ENCODE measurements at regions not wholly inside any gene's neighbourhood (a gene's known extent, or its start where the extent isn't known, plus 50 kb on each side); places are given as distances from the start of the nearest gene placed in this dataset.

GRCh38 chr7:12779947-12780346, 92.5 kb downstream of the ARL4A start:
- no peak for TF ChIP-seq ZFX (IDR thresholded peaks at IDR 0.05; ENCODE audit: borderline replicate concordance)
- TF ChIP-seq CTCF (IDR thresholded peaks at IDR 0.05) = no peak
- H3K27ac ChIP-seq = no peak overlapping the region

- no peak for TF ChIP-seq ZFX (IDR thresholded peaks at IDR 0.05; ENCODE audit: borderline replicate concordance)
- no peak for TF ChIP-seq CTCF (IDR thresholded peaks at IDR 0.05)
- H3K27ac ChIP-seq = no peak overlapping the region
Measured at GRCh38 chr7:12783421-12784095, 96.1 kb downstream of the ARL4A start.

- TF ChIP-seq ZFX (IDR thresholded peaks at IDR 0.05; ENCODE audit: borderline replicate concordance) (no peak), CTCF (IDR thresholded peaks at IDR 0.05) (no peak)
- no peak overlapping the region for H3K27ac ChIP-seq
Measured at GRCh38 chr7:12785473-12785872, 98.0 kb downstream of the ARL4A start.

- no peak overlapping the region for H3K27ac ChIP-seq
- no peak for TF ChIP-seq CTCF (IDR thresholded peaks at IDR 0.05)
- no peak for TF ChIP-seq ZFX (IDR thresholded peaks at IDR 0.05; ENCODE audit: borderline replicate concordance)
Measured at GRCh38 chr7:12786494-12786893, 99.1 kb downstream of the ARL4A start.

- TF ChIP-seq CTCF (IDR thresholded peaks at IDR 0.05) = no peak
- peak overlapping the region; percentile 64 for H3K27ac ChIP-seq
Measured at GRCh38 chr7:12788171-12788570, 100.7 kb downstream of the ARL4A start.

- TF ChIP-seq ZFX (IDR thresholded peaks at IDR 0.05; ENCODE audit: borderline replicate concordance) (no peak), CTCF (IDR thresholded peaks at IDR 0.05) (no peak)
- H3K27ac ChIP-seq = peak overlapping the region; percentile 64
Measured at GRCh38 chr7:12788591-12788990, 101.2 kb downstream of the ARL4A start.

GRCh38 chr7:12794722-12795302, 107.4 kb downstream of the ARL4A start:
- no peak overlapping the region for H3K27ac ChIP-seq

More at GRCh38 chr7:12794722-12795302, 107.4 kb downstream of the ARL4A start:
- no peak for TF ChIP-seq ZFX (IDR thresholded peaks at IDR 0.05; ENCODE audit: borderline replicate concordance)
- TF ChIP-seq CTCF (IDR thresholded peaks at IDR 0.05) = no peak

All from 22Rv1 (cell line).